Epithelial cell of proximal tubule (primary cell): ENCODE measurements at regions not wholly inside any gene's neighbourhood (a gene's known extent, or its start where the extent isn't known, plus 50 kb on each side); places are given as distances from the start of the nearest gene placed in this dataset.

Experiments used
- DNase-seq: peaks from one replicate; pipeline ENCODE4 v3.0.0-alpha.2; 2011; ENCODE audit warnings: low read depth
- H3K4me3 ChIP-seq: 2 replicates; pipeline ENCODE4 v1.5.1; 2011; ENCODE audit warnings: low read depth, mild to moderate bottlenecking, low read length
- CTCF ChIP-seq: conservative IDR thresholded peaks from 2 replicates; pipeline ENCODE4 v1.5.1; 2012; ENCODE audit warnings: low read depth, mild to moderate bottlenecking, low read length

GRCh38 chr22:49206281-49206680 lies 621.4 kb downstream of the BRD1 start:
- no peak overlapping the region for H3K4me3 ChIP-seq
- no peak for TF ChIP-seq CTCF
- DNase-seq: no peak

- TF ChIP-seq CTCF: no peak
- no peak for DNase-seq
- H3K4me3 ChIP-seq: no peak overlapping the region
Measured at GRCh38 chr22:49205483-49205800, 622.2 kb downstream of the BRD1 start.

GRCh38 chr22:49204599-49205482 lies 622.8 kb downstream of the BRD1 start:
- TF ChIP-seq CTCF: no peak
- no peak overlapping the region for H3K4me3 ChIP-seq
- no peak for DNase-seq

- no peak overlapping the region for H3K4me3 ChIP-seq
- DNase-seq: no peak
- no peak for TF ChIP-seq CTCF
Measured at GRCh38 chr22:49203859-49204598, 623.6 kb downstream of the BRD1 start.

GRCh38 chr22:49203091-49203858 lies 624.4 kb downstream of the BRD1 start:
- no peak for DNase-seq
- H3K4me3 ChIP-seq: no peak overlapping the region

GRCh38 chr22:49202226-49202625 lies 625.4 kb downstream of the BRD1 start:
- TF ChIP-seq CTCF: no peak
- H3K4me3 ChIP-seq: no peak overlapping the region
- no peak for DNase-seq

More at GRCh38 chr22:49203091-49203858, 624.4 kb downstream of the BRD1 start:
- TF ChIP-seq CTCF: no peak
